WTC11 (cell line): ENCODE measurements at regions not wholly inside any gene's neighbourhood (a gene's known extent, or its start where the extent isn't known, plus 50 kb on each side); places are given as distances from the start of the nearest gene placed in this dataset.
A peak's percentile ranks its signal among the peaks of the same experiment; 100 is the strongest.

Experiments
- ATAC-seq: fragments of 200-7000 bp; cut with Tn5 transposase; 2 replicates; pipeline ENCODE4 v1.10.0; 2021; ENCODE audit warnings: mild to moderate bottlenecking, moderate library complexity
- CTCF ChIA-PET: fragments of 300-600 bp; sonication (Branson Sonifier 250); formaldehyde crosslinking; loops from one replicate; lab custom pipeline; 2021; ENCODE audit warnings: antibody characterized with exemption; lab: Charles Lee
- POLR2A ChIA-PET: fragments of 350-600 bp; sonication (Branson Sonifier 250); formaldehyde crosslinking; loops from one replicate; lab custom pipeline; 2021; ENCODE audit warnings: antibody characterized with exemption; lab: Charles Lee
- DNase-seq: peaks from one replicate; pipeline ENCODE4 v3.0.0; 2021; ENCODE audit warnings: low spot score
- H3K27ac Mint-ChIP-seq: 2 replicates; pipeline ENCODE4 v1.8.0; 2021; ENCODE audit warnings: mixed read lengths
- H3K27me3 Mint-ChIP-seq: 2 replicates; pipeline ENCODE4 v1.8.0; 2021; ENCODE audit warnings: low read depth, mild to moderate bottlenecking, moderate library complexity, mixed read lengths
- H3K36me3 Mint-ChIP-seq: 2 replicates; pipeline ENCODE4 v1.8.0; 2021; ENCODE audit warnings: mixed read lengths
- H3K4me1 Mint-ChIP-seq: 2 replicates; pipeline ENCODE4 v1.8.0; 2022; ENCODE audit warnings: mixed read lengths
- H3K4me3 Mint-ChIP-seq: 2 replicates; pipeline ENCODE4 v1.8.0; 2021; ENCODE audit warnings: mild to moderate bottlenecking, moderate library complexity, mixed read lengths
- H3K9me3 Mint-ChIP-seq: 2 replicates; pipeline ENCODE4 v1.8.0; 2021; ENCODE audit warnings: mixed read lengths
- ETV6 ChIP-seq: sonication (generic); formaldehyde crosslinking; IDR thresholded peaks from 2 replicates; pipeline ENCODE4 v1.8.1; 2022; ENCODE audit warnings: mild to moderate bottlenecking, missing genetic modification reagents
- FOXJ3 ChIP-seq: sonication (generic); formaldehyde crosslinking; IDR thresholded peaks from 2 replicates; pipeline ENCODE4 v1.9.0; 2021; ENCODE audit warnings: missing genetic modification reagents, mild to moderate bottlenecking, borderline replicate concordance
- FOXP1 ChIP-seq: sonication (generic); formaldehyde crosslinking; IDR thresholded peaks from 2 replicates; pipeline ENCODE4 v1.8.0; 2022; ENCODE audit warnings: missing genetic modification reagents, mild to moderate bottlenecking, moderate library complexity, borderline replicate concordance
- GABPB1 ChIP-seq: sonication (generic); formaldehyde crosslinking; IDR thresholded peaks from 2 replicates; pipeline ENCODE4 v1.8.1; 2023; ENCODE audit warnings: mild to moderate bottlenecking, missing genetic modification reagents
- KAT7 ChIP-seq: sonication (generic); formaldehyde crosslinking; IDR thresholded peaks from 2 replicates; pipeline ENCODE4 v1.8.1; 2023; ENCODE audit warnings: missing genetic modification reagents, mild to moderate bottlenecking, borderline replicate concordance
- NFE2L1 ChIP-seq: sonication (generic); formaldehyde crosslinking; IDR thresholded peaks from 2 replicates; pipeline ENCODE4 v1.8.1; 2023; ENCODE audit warnings: missing genetic modification reagents
- SMAD4 ChIP-seq: sonication (generic); formaldehyde crosslinking; IDR thresholded peaks from 2 replicates; pipeline ENCODE4 v1.8.0; 2022; ENCODE audit warnings: mild to moderate bottlenecking, missing genetic modification reagents
- TEAD1 ChIP-seq: sonication (generic); formaldehyde crosslinking; IDR thresholded peaks from 2 replicates; pipeline ENCODE4 v1.8.0; 2022; ENCODE audit warnings: mild to moderate bottlenecking, missing genetic modification reagents
- TEAD4 ChIP-seq: sonication (generic); formaldehyde crosslinking; IDR thresholded peaks from 2 replicates; pipeline ENCODE4 v1.8.0; 2022; ENCODE audit warnings: mild to moderate bottlenecking, missing genetic modification reagents
- ZNF423 ChIP-seq: fragments of 250-450 bp; sonication (Bioruptor Pico); IDR thresholded peaks from 2 replicates; pipeline ENCODE4 v2.1.2; 2022; ENCODE audit warnings: mild to moderate bottlenecking, moderate library complexity
- TF ChIP-seq, protein P1 (sequence below): sonication (generic); formaldehyde crosslinking; IDR thresholded peaks from 2 replicates; pipeline ENCODE4 v1.8.1; 2023; ENCODE audit warnings: mild to moderate bottlenecking, missing genetic modification reagents, moderate library complexity
- TF ChIP-seq, protein P2 (sequence below): fragments of 250-450 bp; sonication (Bioruptor Pico); IDR thresholded peaks from 2 replicates; pipeline ENCODE4 v1.9.0; 2021; ENCODE audit warnings: mild to moderate bottlenecking
- TF ChIP-seq, protein P3 (sequence below): sonication (generic); formaldehyde crosslinking; IDR thresholded peaks from 2 replicates; pipeline ENCODE4 v1.8.1; 2023; ENCODE audit warnings: mild to moderate bottlenecking, missing genetic modification reagents, moderate library complexity
- TF ChIP-seq, protein P4 (sequence below): sonication (generic); formaldehyde crosslinking; IDR thresholded peaks from 2 replicates; pipeline ENCODE4 v1.8.0; 2022; ENCODE audit warnings: mild to moderate bottlenecking, missing genetic modification reagents

DNA sequence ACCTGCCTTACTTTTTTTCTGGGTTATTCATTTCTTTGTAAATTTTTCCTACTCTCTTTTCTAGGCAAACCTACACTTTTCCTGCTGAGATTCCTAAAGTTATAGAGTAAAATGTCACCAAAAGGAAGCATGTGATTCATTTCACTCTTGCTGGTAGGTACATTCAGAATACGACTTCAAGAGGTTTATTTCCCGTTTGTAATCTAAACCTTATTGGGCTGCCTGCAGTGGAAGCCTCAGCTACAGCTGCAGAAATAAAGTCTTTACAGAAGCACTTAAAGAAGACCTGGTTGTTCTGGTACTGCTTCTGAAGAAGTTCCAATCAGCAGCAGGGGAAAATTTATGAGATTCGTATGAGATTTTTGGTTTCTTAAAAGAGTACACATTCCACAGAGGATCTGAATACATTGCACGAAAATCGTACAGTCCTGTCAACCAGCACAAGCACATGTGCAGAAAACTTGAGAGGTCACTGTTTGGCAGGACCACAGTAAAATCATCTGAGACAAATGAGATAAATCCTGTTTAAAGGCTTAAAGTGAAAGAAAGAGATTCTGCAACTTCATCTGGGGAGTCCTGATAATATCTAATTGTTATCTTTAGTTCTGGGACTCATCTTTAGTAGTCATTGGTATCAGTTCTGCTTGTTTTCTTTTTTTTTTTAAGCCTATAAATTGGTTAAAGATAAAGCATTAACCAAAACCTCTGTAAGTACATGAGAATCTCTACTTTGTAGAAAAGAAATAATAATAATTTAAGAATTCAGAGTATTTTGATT, 109.9 kb upstream of the ADGRL2 start:
- no peak for DNase-seq
- no peak for TF ChIP-seq FOXJ3
- TF ChIP-seq, protein P1, sequence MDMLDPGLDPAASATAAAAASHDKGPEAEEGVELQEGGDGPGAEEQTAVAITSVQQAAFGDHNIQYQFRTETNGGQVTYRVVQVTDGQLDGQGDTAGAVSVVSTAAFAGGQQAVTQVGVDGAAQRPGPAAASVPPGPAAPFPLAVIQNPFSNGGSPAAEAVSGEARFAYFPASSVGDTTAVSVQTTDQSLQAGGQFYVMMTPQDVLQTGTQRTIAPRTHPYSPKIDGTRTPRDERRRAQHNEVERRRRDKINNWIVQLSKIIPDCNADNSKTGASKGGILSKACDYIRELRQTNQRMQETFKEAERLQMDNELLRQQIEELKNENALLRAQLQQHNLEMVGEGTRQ (CRISPR knock-in tag): no peak
- CTCF ChIA-PET: no interaction called here
- H3K27me3 Mint-ChIP-seq: no peaks in the 10 kb centered on the region
- H3K4me1 Mint-ChIP-seq: peaks cover 35% of the 10 kb centered on the region
- H3K9me3 Mint-ChIP-seq: peaks cover 32% of the 10 kb centered on the region
- POLR2A ChIA-PET: no interaction called here
- ATAC-seq: no peak
- no peak overlapping the region for H3K4me3 Mint-ChIP-seq
- no peak overlapping the region for H3K27ac Mint-ChIP-seq
- H3K36me3 Mint-ChIP-seq: peaks cover 32% of the 10 kb centered on the region

DNA sequence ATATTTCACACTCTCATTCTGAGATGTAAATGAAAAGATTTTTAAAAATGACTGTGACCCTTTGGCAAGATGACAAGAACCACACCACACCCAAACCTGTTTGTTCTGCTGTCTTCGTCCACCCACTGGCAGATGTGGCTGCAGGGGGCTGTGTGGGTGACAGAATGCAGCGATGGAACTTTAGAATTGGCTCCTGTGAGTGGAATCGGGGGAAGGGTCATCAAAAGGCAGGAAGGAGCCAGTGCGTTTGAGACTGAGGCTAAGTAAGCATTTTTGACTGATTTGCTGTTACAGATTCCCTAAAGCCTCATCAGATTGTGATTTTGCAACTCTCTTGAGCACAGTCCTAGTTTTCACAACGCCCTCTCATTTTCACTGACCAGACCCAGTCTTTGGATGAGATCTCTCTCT, 111.2 kb upstream of the ADGRL2 start:
- Mint-ChIP-seq H3K27me3 (no peaks in the 10 kb centered on the region), H3K9me3 (peaks cover 42% of the 10 kb centered on the region), H3K36me3 (peaks cover 43% of the 10 kb centered on the region), H3K4me1 (peaks cover 43% of the 10 kb centered on the region), H3K4me3 (no peak overlapping the region), H3K27ac (no peak overlapping the region)
- CTCF ChIA-PET: no interaction called here
- POLR2A ChIA-PET: no interaction called here
- ATAC-seq: no peak
- DNase-seq: no peak
- no peak for TF ChIP-seq SMAD4 (CRISPR knock-in tag)
- TF ChIP-seq, protein P2, sequence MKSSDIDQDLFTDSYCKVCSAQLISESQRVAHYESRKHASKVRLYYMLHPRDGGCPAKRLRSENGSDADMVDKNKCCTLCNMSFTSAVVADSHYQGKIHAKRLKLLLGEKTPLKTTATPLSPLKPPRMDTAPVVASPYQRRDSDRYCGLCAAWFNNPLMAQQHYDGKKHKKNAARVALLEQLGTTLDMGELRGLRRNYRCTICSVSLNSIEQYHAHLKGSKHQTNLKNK (CRISPR knock-in tag): no peak
- TF ChIP-seq FOXP1 (CRISPR knock-in tag): no peak
- TF ChIP-seq, protein P3, sequence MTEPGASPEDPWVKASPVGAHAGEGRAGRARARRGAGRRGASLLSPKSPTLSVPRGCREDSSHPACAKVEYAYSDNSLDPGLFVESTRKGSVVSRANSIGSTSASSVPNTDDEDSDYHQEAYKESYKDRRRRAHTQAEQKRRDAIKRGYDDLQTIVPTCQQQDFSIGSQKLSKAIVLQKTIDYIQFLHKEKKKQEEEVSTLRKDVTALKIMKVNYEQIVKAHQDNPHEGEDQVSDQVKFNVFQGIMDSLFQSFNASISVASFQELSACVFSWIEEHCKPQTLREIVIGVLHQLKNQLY (CRISPR knock-in tag): no peak

DNA sequence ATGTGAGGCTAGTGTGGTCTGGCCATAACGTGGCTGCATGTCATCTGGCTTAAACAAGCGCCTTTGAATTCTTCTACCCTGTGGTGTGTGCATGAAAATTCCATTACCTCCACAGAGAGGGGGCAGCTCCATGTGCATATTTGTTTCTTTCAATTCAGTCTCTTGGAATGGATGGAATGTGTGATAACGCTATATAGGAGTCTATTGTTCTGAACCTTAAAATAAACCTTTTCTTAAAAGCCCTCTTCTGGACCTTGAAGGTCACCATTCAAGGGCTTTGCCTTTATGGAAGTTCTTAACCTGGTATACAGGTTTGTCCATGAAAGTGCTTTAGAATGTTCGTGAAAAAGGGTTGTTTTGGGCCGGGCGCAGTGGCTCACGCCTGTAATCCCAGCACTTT, 118.2 kb upstream of the ADGRL2 start:
- POLR2A ChIA-PET: no interaction called here
- CTCF ChIA-PET: no interaction called here
- Mint-ChIP-seq H3K36me3 (peaks cover 31% of the 10 kb centered on the region), H3K27ac (peak overlapping the region; percentile 99), H3K27me3 (no peaks in the 10 kb centered on the region), H3K4me3 (no peak overlapping the region), H3K9me3 (peaks cover 32% of the 10 kb centered on the region), H3K4me1 (peaks cover 70% of the 10 kb centered on the region)
- peak; percentile 90 for ATAC-seq
- TF ChIP-seq ZNF423 (CRISPR knock-in tag) (no peak), TEAD4 (CRISPR knock-in tag) (peak; percentile 61; the same call in 1 of the 2 replicates), TEAD1 (peak; percentile 95; the same call in 1 of the 2 replicates)
- DNase-seq: peak; percentile 18

DNA sequence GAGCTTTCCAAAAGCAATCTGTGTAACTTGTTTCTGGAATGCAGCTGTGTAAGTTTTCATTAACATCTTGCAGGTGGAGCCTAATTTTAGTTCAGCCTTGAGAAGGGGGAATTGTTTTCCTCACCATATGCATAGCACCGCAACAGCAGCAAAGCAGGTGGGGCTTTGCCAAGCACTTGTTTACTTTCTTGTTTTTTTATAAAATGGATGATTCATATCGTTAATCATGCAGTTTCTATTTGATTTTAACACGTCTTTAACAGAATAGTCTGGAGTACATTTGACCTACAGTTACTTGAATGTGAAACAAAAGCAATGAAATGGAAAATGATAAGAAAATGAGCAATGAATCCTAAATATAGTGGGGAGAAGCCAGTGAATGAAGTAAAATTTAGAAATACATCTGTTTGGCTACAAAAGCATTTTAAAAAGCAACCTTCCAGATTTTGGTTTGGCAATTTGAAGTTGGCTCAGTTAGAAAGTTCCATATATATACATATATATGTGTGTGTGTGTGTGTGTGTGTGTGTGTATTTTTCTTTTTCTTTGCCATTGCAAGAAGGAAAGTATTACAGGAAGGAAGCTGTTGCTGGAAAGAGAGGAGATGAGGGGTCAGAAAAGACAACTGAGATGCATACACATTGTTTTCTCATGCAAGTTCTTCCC, 119.0 kb upstream of the ADGRL2 start:
- H3K27ac Mint-ChIP-seq: peak overlapping the region; percentile 99
- ATAC-seq (no peak), DNase-seq (no peak)
- ChIA-PET CTCF (no interaction called here), POLR2A (interaction anchor here (1.0 kb wide), 1 partner anchor 119 kb away, joined by 3 read pairs; the partner anchor contains the start of gene ADGRL2)
- peaks cover 67% of the 10 kb centered on the region for H3K4me1 Mint-ChIP-seq
- peak overlapping the region; percentile 39 for H3K4me3 Mint-ChIP-seq
- no peak for TF ChIP-seq KAT7 (CRISPR knock-in tag)
- TF ChIP-seq, protein P4, sequence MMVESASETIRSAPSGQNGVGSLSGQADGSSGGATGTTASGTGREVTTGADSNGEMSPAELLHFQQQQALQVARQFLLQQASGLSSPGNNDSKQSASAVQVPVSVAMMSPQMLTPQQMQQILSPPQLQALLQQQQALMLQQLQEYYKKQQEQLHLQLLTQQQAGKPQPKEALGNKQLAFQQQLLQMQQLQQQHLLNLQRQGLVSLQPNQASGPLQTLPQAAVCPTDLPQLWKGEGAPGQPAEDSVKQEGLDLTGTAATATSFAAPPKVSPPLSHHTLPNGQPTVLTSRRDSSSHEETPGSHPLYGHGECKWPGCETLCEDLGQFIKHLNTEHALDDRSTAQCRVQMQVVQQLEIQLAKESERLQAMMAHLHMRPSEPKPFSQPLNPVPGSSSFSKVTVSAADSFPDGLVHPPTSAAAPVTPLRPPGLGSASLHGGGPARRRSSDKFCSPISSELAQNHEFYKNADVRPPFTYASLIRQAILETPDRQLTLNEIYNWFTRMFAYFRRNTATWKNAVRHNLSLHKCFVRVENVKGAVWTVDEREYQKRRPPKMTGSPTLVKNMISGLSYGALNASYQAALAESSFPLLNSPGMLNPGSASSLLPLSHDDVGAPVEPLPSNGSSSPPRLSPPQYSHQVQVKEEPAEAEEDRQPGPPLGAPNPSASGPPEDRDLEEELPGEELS: no peak
- TF ChIP-seq FOXP1 (CRISPR knock-in tag): no peak
- no peak for TF ChIP-seq GABPB1 (CRISPR knock-in tag)
- no peak for TF ChIP-seq ETV6 (CRISPR knock-in tag)
- TF ChIP-seq NFE2L1 (CRISPR knock-in tag): no peak
- peaks cover 24% of the 10 kb centered on the region for H3K9me3 Mint-ChIP-seq
- no peaks in the 10 kb centered on the region for H3K27me3 Mint-ChIP-seq
- H3K36me3 Mint-ChIP-seq: peaks cover 24% of the 10 kb centered on the region
